Brain microvascular endothelial cell (primary cell): ENCODE measurements at regions not wholly inside any gene's neighbourhood (a gene's known extent, or its start where the extent isn't known, plus 50 kb on each side); places are given as distances from the start of the nearest gene placed in this dataset.

Experiments used
- DNase-seq: peaks from one replicate; pipeline ENCODE4 v3.0.0-alpha.2; 2020
- H3K27ac ChIP-seq: fragments of 250-450 bp; sonication (Bioruptor Pico); 2 replicates; pipeline ENCODE4 v1.5.1; 2020; ENCODE audit warnings: mild to moderate bottlenecking, moderate library complexity
- H3K27me3 ChIP-seq: fragments of 250-450 bp; sonication (Bioruptor Pico); replicated peaks from 2 replicates; pipeline ENCODE4 v1.5.1; 2020; ENCODE audit warnings: mild to moderate bottlenecking
- H3K36me3 ChIP-seq: fragments of 250-450 bp; sonication (Bioruptor Pico); replicated peaks from 2 replicates; pipeline ENCODE4 v1.5.1; 2020; ENCODE audit warnings: mild to moderate bottlenecking
- H3K4me3 ChIP-seq: 2 replicates; pipeline ENCODE4 v1.5.1; 2011; ENCODE audit warnings: low read depth, mild to moderate bottlenecking, control low read depth, low read length, moderate library complexity
- in situ Hi-C: cut with HindIII; loops from 2 replicates; pipeline ENCODE4 v1.10.0; 2017; ENCODE audit warnings: low sequenced_read_pairs, low pct_ligation_motif_present
- TF ChIP-seq, protein P1 (sequence below): IDR thresholded peaks from 2 replicates; pipeline ENCODE4 v1.5.1; 2011; ENCODE audit warnings: low read depth, mild to moderate bottlenecking, moderate library complexity, low read length, control low read depth, inconsistent platforms; ENCODE audit errors: missing control alignments

- Histone ChIP-seq H3K27ac (peak overlapping the region; percentile 83), H3K4me3 (no peak overlapping the region), H3K27me3 (no peaks in the 10 kb centered on the region), H3K36me3 (no peaks in the 10 kb centered on the region)
- peak; percentile 69 for DNase-seq
- in situ Hi-C loops: no loop called here
- TF ChIP-seq, protein P1, sequence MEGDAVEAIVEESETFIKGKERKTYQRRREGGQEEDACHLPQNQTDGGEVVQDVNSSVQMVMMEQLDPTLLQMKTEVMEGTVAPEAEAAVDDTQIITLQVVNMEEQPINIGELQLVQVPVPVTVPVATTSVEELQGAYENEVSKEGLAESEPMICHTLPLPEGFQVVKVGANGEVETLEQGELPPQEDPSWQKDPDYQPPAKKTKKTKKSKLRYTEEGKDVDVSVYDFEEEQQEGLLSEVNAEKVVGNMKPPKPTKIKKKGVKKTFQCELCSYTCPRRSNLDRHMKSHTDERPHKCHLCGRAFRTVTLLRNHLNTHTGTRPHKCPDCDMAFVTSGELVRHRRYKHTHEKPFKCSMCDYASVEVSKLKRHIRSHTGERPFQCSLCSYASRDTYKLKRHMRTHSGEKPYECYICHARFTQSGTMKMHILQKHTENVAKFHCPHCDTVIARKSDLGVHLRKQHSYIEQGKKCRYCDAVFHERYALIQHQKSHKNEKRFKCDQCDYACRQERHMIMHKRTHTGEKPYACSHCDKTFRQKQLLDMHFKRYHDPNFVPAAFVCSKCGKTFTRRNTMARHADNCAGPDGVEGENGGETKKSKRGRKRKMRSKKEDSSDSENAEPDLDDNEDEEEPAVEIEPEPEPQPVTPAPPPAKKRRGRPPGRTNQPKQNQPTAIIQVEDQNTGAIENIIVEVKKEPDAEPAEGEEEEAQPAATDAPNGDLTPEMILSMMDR: no peak
These were observed 178.8 kb upstream of the HDDC2 start for GRCh38 chr6:125480571-125480970.

- in situ Hi-C loops: no loop called here
- peak overlapping the region; percentile 83 for H3K27ac ChIP-seq
- no peak overlapping the region for H3K4me3 ChIP-seq
- no peaks in the 10 kb centered on the region for H3K27me3 ChIP-seq
- TF ChIP-seq, protein P1: no peak
- no peaks in the 10 kb centered on the region for H3K36me3 ChIP-seq
- DNase-seq: peak; percentile 74
These were observed 179.3 kb upstream of the HDDC2 start for GRCh38 chr6:125481056-125481455.

DNA sequence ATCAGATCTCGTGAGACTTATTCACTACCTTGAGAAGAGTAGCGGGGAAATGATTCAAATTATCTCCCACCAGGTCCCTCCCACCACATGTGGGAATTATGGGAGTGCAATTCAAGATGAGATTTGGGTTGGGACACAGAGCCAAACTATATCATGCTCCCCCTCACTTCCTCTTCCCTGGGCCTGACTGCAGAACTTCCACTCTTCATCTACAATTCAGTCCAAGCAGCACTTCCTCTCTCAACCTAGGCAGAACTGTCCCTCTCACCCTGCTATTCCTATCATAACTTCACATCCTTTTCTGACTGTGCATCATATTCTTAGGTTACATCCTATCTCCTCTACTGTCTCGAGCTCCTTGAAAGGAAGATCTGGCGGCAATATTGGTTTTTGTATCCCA lies 184.0 kb upstream of the HDDC2 start:
- H3K27me3 ChIP-seq: no peaks in the 10 kb centered on the region
- in situ Hi-C loops: no loop called here
- no peak overlapping the region for H3K4me3 ChIP-seq
- no peaks in the 10 kb centered on the region for H3K36me3 ChIP-seq
- no peak overlapping the region for H3K27ac ChIP-seq
- DNase-seq: no peak
- TF ChIP-seq, protein P1: no peak

GRCh38 chr6:125486881-125487280 lies 185.1 kb upstream of the HDDC2 start:
- DNase-seq: no peak
- H3K27ac ChIP-seq: no peak overlapping the region
- no peak overlapping the region for H3K4me3 ChIP-seq
- in situ Hi-C loops: no loop called here
- H3K36me3 ChIP-seq: no peaks in the 10 kb centered on the region
- TF ChIP-seq, protein P1: no peak
- H3K27me3 ChIP-seq: no peaks in the 10 kb centered on the region

- H3K27me3 ChIP-seq: no peaks in the 10 kb centered on the region
- in situ Hi-C loops: no loop called here
- H3K36me3 ChIP-seq: no peaks in the 10 kb centered on the region
- TF ChIP-seq, protein P1: no peak
- H3K27ac ChIP-seq: peak overlapping the region; percentile 41
- no peak overlapping the region for H3K4me3 ChIP-seq
- DNase-seq: no peak
These were observed 188.0 kb upstream of the HDDC2 start for GRCh38 chr6:125489579-125490285.
